Smooth muscle cell (in vitro differentiated cells): ENCODE measurements at regions not wholly inside any gene's neighbourhood (a gene's known extent, or its start where the extent isn't known, plus 50 kb on each side); places are given as distances from the start of the nearest gene placed in this dataset.
A peak's percentile ranks its signal among the peaks of the same experiment; 100 is the strongest.

Experiments used
- DNase-seq: peaks from one replicate; lab custom pipeline; 2025; ENCODE audit not compliant: unreplicated experiment; lab: John Stamatoyannopoulos, UW
- H2AFZ ChIP-seq: fragments of 200-600 bp; sonication (generic); 2 replicates; pipeline ENCODE4 v1.6.0; 2016; ENCODE audit warnings: antibody characterized with exemption, low read depth, mild to moderate bottlenecking
- H3F3A ChIP-seq: fragments of 200-600 bp; sonication (generic); 2 replicates; pipeline ENCODE4 v1.6.0; 2017; ENCODE audit warnings: antibody characterized with exemption, low read depth
- H3K27ac ChIP-seq: fragments of 200-600 bp; sonication (generic); 2 replicates; pipeline ENCODE4 v1.5.1; 2016; ENCODE audit warnings: low read depth, mild to moderate bottlenecking
- H3K27me3 ChIP-seq: fragments of 200-600 bp; sonication (generic); 2 replicates; pipeline ENCODE4 v1.6.1; 2016; ENCODE audit warnings: low read depth, mild to moderate bottlenecking
- H3K36me3 ChIP-seq: fragments of 200-600 bp; sonication (generic); 2 replicates; pipeline ENCODE4 v1.5.1; 2016; ENCODE audit warnings: low read depth
- H3K4me1 ChIP-seq: fragments of 200-600 bp; sonication (generic); 2 replicates; pipeline ENCODE4 v1.5.1; 2016; ENCODE audit warnings: low read depth
- H3K4me2 ChIP-seq: fragments of 200-600 bp; sonication (generic); 2 replicates; pipeline ENCODE4 v1.6.0; 2016; ENCODE audit warnings: mild to moderate bottlenecking
- H3K4me3 ChIP-seq: fragments of 200-600 bp; sonication (generic); 2 replicates; pipeline ENCODE4 v1.5.1; 2016; ENCODE audit warnings: mild to moderate bottlenecking
- H3K79me2 ChIP-seq: fragments of 200-600 bp; sonication (generic); 2 replicates; pipeline ENCODE4 v1.6.0; 2016; ENCODE audit warnings: low read depth, mild to moderate bottlenecking
- H3K9ac ChIP-seq: fragments of 200-600 bp; sonication (generic); 2 replicates; pipeline ENCODE4 v1.6.0; 2016; ENCODE audit warnings: low read depth
- H3K9me3 ChIP-seq: fragments of 200-600 bp; sonication (generic); replicated peaks from 2 replicates; pipeline ENCODE4 v1.5.1; 2016; ENCODE audit warnings: low read depth
- H4K20me1 ChIP-seq: fragments of 200-600 bp; sonication (generic); 2 replicates; pipeline ENCODE4 v1.6.0; 2016; ENCODE audit warnings: low read depth
- CTCF ChIP-seq: fragments of 200-600 bp; sonication (generic); IDR thresholded peaks from 2 replicates; pipeline ENCODE4 v1.5.1; 2017; ENCODE audit warnings: borderline replicate concordance, mild to moderate bottlenecking, antibody characterized with exemption; ENCODE audit not compliant: insufficient read depth, poor library complexity, severe bottlenecking
- WGBS: methylation state at CpG from one replicate; pipeline ENCODE4 v1.1.7; 2016; ENCODE audit warnings: low lambda C conversion rate; 5-methylcytosine and 5-hydroxymethylcytosine counted together

GRCh38 chr18:61681065-61681464 is 211.7 kb downstream of the RNF152 start:
- DNase-seq, result no peak
- WGBS, result 95% methylated on average over 2 of the region's 2 CpGs
- no peak overlapping the region for H3K4me3 ChIP-seq

GRCh38 chr18:61679836-61680235 is 213.0 kb downstream of the RNF152 start:
- TF ChIP-seq CTCF, result no peak
- Histone ChIP-seq H2AFZ (no peak overlapping the region), H3K79me2 (no peaks in the 10 kb centered on the region), H3K4me3 (no peak overlapping the region), H3K9ac (no peak overlapping the region), H3K36me3 (no peaks in the 10 kb centered on the region), H3K27me3 (no peaks in the 10 kb centered on the region), H3F3A (no peaks in the 10 kb centered on the region), H4K20me1 (no peaks in the 10 kb centered on the region), H3K9me3 (peaks cover 9% of the 10 kb centered on the region), H3K4me1 (no peaks in the 10 kb centered on the region), H3K27ac (no peak overlapping the region), H3K4me2 (no peak overlapping the region)
- DNase-seq, result no peak
- WGBS, result 87% methylated on average over 3 of the region's 3 CpGs

More at GRCh38 chr18:61681065-61681464, 211.7 kb downstream of the RNF152 start:
- Histone ChIP-seq H3K36me3 (no peaks in the 10 kb centered on the region), H3K79me2 (no peaks in the 10 kb centered on the region), H4K20me1 (no peaks in the 10 kb centered on the region), H3K9me3 (peaks cover 9% of the 10 kb centered on the region), H3K4me2 (no peak overlapping the region), H3K27me3 (no peaks in the 10 kb centered on the region), H3K9ac (no peak overlapping the region), H2AFZ (no peak overlapping the region), H3K4me1 (no peaks in the 10 kb centered on the region), H3F3A (no peaks in the 10 kb centered on the region), H3K27ac (no peak overlapping the region)
- TF ChIP-seq CTCF, result no peak

GRCh38 chr18:61677435-61677970 is 215.3 kb downstream of the RNF152 start:
- no peak for TF ChIP-seq CTCF
- no peaks in the 10 kb centered on the region for H3K36me3 ChIP-seq
- H3K79me2 ChIP-seq, result no peaks in the 10 kb centered on the region
- no peaks in the 10 kb centered on the region for H3F3A ChIP-seq
- no peak for DNase-seq
- no peaks in the 10 kb centered on the region for H3K27me3 ChIP-seq
- H3K9me3 ChIP-seq, result peaks cover 9% of the 10 kb centered on the region
- H4K20me1 ChIP-seq, result no peaks in the 10 kb centered on the region
- H3K4me1 ChIP-seq, result no peaks in the 10 kb centered on the region
- no peak overlapping the region for H3K9ac ChIP-seq
- H3K4me3 ChIP-seq, result no peak overlapping the region
- no peak overlapping the region for H3K27ac ChIP-seq
- 43% methylated on average over 4 of the region's 4 CpGs for WGBS
- H3K4me2 ChIP-seq, result no peak overlapping the region
- no peak overlapping the region for H2AFZ ChIP-seq

GRCh38 chr18:61676773-61677434 is 215.9 kb downstream of the RNF152 start:
- Histone ChIP-seq H3F3A (no peaks in the 10 kb centered on the region), H3K4me1 (no peaks in the 10 kb centered on the region), H3K9me3 (peaks cover 9% of the 10 kb centered on the region), H3K27me3 (no peaks in the 10 kb centered on the region), H3K4me2 (no peak overlapping the region), H3K79me2 (no peaks in the 10 kb centered on the region), H3K36me3 (no peaks in the 10 kb centered on the region), H2AFZ (no peak overlapping the region), H3K4me3 (no peak overlapping the region), H4K20me1 (no peaks in the 10 kb centered on the region), H3K27ac (peak overlapping the region; percentile 3), H3K9ac (no peak overlapping the region)
- TF ChIP-seq CTCF, result no peak
- DNase-seq, result no peak
- 69% methylated on average over 2 of the region's 2 CpGs for WGBS
